ENCODE measurements at regions not wholly inside any gene's neighbourhood (a gene's known extent, or its start where the extent isn't known, plus 50 kb on each side); places are given as distances from the start of the nearest gene placed in this dataset.

DNA sequence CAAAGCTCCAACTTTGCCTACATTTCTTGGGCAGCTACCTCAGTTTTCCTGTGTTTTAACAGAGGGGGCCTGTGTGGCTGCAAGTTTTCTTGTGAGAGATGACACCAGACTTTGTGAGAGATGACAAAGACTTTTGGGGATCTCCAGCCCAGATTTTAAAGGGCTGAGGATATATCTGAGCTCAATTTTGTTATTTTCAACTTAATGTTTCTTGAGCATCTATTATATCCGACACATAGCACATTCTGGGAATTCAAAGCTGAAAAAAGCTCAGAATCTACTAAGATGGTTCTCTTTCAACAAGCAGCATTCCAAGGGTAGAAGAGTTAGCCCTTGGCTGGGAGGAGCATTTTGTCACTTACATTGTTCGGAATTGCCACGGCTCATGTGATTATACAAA is 53.4 kb upstream of the PTGFRN start:
- TF ChIP-seq POLR2A (IDR thresholded peaks at IDR 0.05; ENCODE audit: extremely low read depth, insufficient read length): no peak
- TF ChIP-seq, protein P1, sequence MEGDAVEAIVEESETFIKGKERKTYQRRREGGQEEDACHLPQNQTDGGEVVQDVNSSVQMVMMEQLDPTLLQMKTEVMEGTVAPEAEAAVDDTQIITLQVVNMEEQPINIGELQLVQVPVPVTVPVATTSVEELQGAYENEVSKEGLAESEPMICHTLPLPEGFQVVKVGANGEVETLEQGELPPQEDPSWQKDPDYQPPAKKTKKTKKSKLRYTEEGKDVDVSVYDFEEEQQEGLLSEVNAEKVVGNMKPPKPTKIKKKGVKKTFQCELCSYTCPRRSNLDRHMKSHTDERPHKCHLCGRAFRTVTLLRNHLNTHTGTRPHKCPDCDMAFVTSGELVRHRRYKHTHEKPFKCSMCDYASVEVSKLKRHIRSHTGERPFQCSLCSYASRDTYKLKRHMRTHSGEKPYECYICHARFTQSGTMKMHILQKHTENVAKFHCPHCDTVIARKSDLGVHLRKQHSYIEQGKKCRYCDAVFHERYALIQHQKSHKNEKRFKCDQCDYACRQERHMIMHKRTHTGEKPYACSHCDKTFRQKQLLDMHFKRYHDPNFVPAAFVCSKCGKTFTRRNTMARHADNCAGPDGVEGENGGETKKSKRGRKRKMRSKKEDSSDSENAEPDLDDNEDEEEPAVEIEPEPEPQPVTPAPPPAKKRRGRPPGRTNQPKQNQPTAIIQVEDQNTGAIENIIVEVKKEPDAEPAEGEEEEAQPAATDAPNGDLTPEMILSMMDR (IDR thresholded peaks at IDR 0.05; ENCODE audit: low read depth, low read length): no peak
- TF ChIP-seq, protein P2, sequence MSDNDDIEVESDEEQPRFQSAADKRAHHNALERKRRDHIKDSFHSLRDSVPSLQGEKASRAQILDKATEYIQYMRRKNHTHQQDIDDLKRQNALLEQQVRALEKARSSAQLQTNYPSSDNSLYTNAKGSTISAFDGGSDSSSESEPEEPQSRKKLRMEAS (IDR thresholded peaks at IDR 0.05; ENCODE audit: low read depth, low read length): no peak

Data from NB4 (cell line).